ENCODE measurements at regions not wholly inside any gene's neighbourhood (a gene's known extent, or its start where the extent isn't known, plus 50 kb on each side); places are given as distances from the start of the nearest gene placed in this dataset.

DNA sequence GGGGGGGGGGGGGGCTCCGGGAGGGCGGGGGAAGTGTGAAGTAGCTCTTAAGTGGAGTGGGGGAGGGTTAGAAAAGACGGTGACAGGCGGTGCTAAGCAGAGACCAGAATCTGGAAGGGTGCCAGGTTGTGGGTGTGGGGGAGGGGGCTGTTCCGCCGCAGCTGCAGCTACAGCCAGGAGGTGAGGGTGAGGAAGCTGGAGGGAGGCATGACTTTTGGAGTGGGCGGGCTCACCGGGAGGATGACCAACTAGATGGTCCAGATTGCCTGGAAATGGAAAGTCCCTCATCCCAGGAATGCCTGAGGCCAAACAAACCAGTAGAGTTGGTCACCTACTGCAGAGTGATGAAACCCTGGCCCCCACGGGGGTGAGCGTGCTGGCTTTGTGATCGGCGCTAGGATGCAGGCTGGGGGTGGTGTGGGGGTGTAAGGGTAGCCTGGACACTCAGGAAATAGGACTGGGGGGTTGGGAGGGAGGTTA lies 158.1 kb upstream of the SHB start:
- TF ChIP-seq, protein P1, sequence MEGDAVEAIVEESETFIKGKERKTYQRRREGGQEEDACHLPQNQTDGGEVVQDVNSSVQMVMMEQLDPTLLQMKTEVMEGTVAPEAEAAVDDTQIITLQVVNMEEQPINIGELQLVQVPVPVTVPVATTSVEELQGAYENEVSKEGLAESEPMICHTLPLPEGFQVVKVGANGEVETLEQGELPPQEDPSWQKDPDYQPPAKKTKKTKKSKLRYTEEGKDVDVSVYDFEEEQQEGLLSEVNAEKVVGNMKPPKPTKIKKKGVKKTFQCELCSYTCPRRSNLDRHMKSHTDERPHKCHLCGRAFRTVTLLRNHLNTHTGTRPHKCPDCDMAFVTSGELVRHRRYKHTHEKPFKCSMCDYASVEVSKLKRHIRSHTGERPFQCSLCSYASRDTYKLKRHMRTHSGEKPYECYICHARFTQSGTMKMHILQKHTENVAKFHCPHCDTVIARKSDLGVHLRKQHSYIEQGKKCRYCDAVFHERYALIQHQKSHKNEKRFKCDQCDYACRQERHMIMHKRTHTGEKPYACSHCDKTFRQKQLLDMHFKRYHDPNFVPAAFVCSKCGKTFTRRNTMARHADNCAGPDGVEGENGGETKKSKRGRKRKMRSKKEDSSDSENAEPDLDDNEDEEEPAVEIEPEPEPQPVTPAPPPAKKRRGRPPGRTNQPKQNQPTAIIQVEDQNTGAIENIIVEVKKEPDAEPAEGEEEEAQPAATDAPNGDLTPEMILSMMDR (IDR thresholded peaks at IDR 0.05) = no peak
- TF ChIP-seq MYC (IDR thresholded peaks at IDR 0.05; ENCODE audit: borderline replicate concordance, low read length) (no peak), CBX2 (IDR thresholded peaks at IDR 0.05; ENCODE audit: borderline replicate concordance, low read depth) (no peak), RFX5 (IDR thresholded peaks at IDR 0.05) (no peak), EP300 (IDR thresholded peaks at IDR 0.05) (peak in 1 of 2 experiments; percentile 79; a peak in 1 of 5 replicates)

Measured in A549 (cell line).